ENCODE measurements at regions not wholly inside any gene's neighbourhood (a gene's known extent, or its start where the extent isn't known, plus 50 kb on each side); places are given as distances from the start of the nearest gene placed in this dataset.

DNA sequence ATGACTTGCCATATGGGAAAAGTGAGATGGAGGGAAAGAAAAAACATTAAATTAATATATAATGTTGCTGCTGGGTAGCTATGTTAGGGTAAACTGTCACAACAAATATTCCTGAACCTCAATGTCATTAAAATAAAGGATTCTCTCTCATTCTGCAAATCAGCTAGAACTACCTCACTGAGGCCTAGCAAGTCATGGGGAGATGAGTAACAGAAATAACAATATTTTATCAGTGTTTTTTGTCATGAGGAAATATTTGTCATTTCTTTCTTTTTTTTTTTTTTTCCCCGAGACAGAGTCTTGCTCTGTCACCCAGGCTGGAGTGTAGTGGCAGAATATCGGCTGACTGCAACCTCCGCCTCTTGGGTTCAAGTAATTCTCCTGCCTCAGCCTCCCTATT, 1282.3 kb upstream of the NRXN1 start:
- TF ChIP-seq POLR2A (IDR thresholded peaks at IDR 0.05) = no peak
- no peak for TF ChIP-seq EP300 (IDR thresholded peaks at IDR 0.05)
- TF ChIP-seq, protein P1, sequence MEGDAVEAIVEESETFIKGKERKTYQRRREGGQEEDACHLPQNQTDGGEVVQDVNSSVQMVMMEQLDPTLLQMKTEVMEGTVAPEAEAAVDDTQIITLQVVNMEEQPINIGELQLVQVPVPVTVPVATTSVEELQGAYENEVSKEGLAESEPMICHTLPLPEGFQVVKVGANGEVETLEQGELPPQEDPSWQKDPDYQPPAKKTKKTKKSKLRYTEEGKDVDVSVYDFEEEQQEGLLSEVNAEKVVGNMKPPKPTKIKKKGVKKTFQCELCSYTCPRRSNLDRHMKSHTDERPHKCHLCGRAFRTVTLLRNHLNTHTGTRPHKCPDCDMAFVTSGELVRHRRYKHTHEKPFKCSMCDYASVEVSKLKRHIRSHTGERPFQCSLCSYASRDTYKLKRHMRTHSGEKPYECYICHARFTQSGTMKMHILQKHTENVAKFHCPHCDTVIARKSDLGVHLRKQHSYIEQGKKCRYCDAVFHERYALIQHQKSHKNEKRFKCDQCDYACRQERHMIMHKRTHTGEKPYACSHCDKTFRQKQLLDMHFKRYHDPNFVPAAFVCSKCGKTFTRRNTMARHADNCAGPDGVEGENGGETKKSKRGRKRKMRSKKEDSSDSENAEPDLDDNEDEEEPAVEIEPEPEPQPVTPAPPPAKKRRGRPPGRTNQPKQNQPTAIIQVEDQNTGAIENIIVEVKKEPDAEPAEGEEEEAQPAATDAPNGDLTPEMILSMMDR (IDR thresholded peaks at IDR 0.05) = no peak

All from suprapubic skin (tissue), 3 donors.